Activated CD4-positive, alpha-beta memory T cell treated with anti-CD3 and anti-CD28 coated beads for 36 hours (primary cell): ENCODE measurements at regions not wholly inside any gene's neighbourhood (a gene's known extent, or its start where the extent isn't known, plus 50 kb on each side); places are given as distances from the start of the nearest gene placed in this dataset.
A peak's percentile ranks its signal among the peaks of the same experiment; 100 is the strongest.
"Not testable (repeated sequence)": the region's sequence is repeated elsewhere in the genome, so short reads cannot be mapped to it uniquely, and the experiment has no call there.

Experiments used
- CTCF ChIA-PET: fragments of 350-600 bp; sonication (Branson Sonifier 250); formaldehyde crosslinking; loops from one replicate; lab custom pipeline; 2021; ENCODE audit warnings: antibody characterized with exemption, inconsistent platforms; lab: Charles Lee
- POLR2A ChIA-PET: fragments of 350-600 bp; sonication (Branson Sonifier 250); formaldehyde crosslinking; loops from one replicate; lab custom pipeline; 2021; ENCODE audit warnings: antibody characterized with exemption; lab: Charles Lee
- DNase-seq: peaks from one replicate; pipeline ENCODE4 v3.0.0-alpha.2; 2020
- H3K27ac Mint-ChIP-seq: one replicate; pipeline ENCODE4 v1.8.0; 2021; ENCODE audit warnings: mixed read lengths
- H3K27me3 Mint-ChIP-seq: one replicate; pipeline ENCODE4 v1.8.0; 2021; ENCODE audit warnings: mixed read lengths
- H3K36me3 Mint-ChIP-seq: one replicate; pipeline ENCODE4 v1.8.0; 2021; ENCODE audit warnings: mixed read lengths
- H3K4me1 Mint-ChIP-seq: one replicate; pipeline ENCODE4 v1.8.0; 2021; ENCODE audit warnings: low read depth, mixed read lengths
- H3K4me3 Mint-ChIP-seq: one replicate; pipeline ENCODE4 v1.8.0; 2021; ENCODE audit warnings: mild to moderate bottlenecking, mixed read lengths
- H3K9me3 Mint-ChIP-seq: one replicate; pipeline ENCODE4 v1.8.0; 2021; ENCODE audit warnings: mixed read lengths
- intact Hi-C: fragments of 100-400 bp; cut with micrococcal nuclease; formaldehyde crosslinking; loops from one replicate; pipeline ENCODE4 v1.15.1; 2023

DNA sequence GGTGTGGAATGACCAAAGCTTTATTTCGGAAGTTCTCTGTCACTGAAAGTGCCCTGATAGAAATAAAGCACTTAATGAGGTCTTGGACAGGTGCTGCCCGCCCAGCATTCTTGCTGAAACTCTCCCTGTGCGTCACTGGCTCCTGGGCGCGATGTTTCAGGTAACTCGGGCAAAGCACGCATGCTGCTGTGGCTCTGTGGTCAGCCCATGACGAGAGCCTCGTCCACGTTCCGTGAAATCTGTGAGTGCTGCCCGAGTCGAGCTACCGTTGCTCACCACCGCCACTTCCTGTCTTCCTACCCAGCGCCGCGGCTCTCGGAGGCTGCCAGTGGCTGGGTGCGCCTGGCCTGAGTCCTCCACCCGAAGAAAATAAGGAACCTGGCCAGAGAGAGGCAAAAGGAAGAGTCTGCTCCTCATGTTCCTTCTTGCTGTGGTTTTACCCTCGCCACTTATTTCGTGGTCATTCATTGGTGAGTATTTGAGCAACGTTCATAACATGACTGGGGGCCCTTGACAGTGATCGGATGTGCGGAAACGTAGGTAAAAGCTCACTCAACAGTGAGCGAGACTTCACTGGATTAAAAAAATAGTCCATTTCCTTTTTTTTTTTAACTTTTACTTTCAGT, 95.5 kb downstream of the MAP3K8 start:
- peaks cover 60% of the 10 kb centered on the region for H3K4me1 Mint-ChIP-seq
- peak; percentile 90 for DNase-seq
- H3K27ac Mint-ChIP-seq = peak overlapping the region; percentile 93
- intact Hi-C loops = loop anchor here (1.0 to 5.0 kb wide), 5 partner anchors 19 to 173 kb away; no protein-coding TSS in a partner anchor
- H3K27me3 Mint-ChIP-seq = no peaks in the 10 kb centered on the region
- ChIA-PET POLR2A (interaction anchor here (0.5 to 1.8 kb wide), 8 partner anchors 64 to 237 kb away, joined by 3 to 20 read pairs (median 4); partner anchors contain the start of gene MAP3K8), CTCF (interaction anchor here (1.0 to 2.1 kb wide), 4 partner anchors 62 to 170 kb away, joined by 4 to 8 read pairs (median 5); no protein-coding TSS in a partner anchor)
- no peaks in the 10 kb centered on the region for H3K36me3 Mint-ChIP-seq
- H3K9me3 Mint-ChIP-seq = no peaks in the 10 kb centered on the region
- peak overlapping the region; percentile 76 for H3K4me3 Mint-ChIP-seq

DNA sequence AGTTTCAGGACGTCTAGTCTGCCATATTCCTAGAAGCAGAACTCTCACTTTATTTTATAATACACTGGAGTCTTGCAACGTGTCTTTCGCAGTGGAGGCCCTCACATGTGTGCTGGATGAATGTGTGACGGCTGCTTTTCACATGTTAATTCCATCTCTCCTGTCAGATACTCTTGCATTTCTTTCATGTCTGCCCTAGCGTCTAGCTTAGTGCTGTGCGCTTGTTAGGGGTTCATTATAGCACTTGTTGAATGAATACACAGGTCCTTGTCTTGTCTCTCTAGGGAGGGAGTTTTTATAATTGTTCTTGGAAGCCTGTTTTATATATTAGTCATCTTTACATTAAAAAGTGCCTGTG, 94.4 kb downstream of the MAP3K8 start:
- no peaks in the 10 kb centered on the region for H3K36me3 Mint-ChIP-seq
- peaks cover 61% of the 10 kb centered on the region for H3K4me1 Mint-ChIP-seq
- intact Hi-C loops = loop anchor here (2.0 to 5.0 kb wide), 3 partner anchors 18 to 174 kb away; no protein-coding TSS in a partner anchor
- no peak for DNase-seq
- ChIA-PET POLR2A (interaction anchor here (0.6 to 1.6 kb wide), 3 partner anchors 16 to 95 kb away, joined by 3 to 13 read pairs (median 4); no protein-coding TSS in a partner anchor), CTCF (interaction anchor here (0.7 to 1.4 kb wide), 4 partner anchors 114 to 169 kb away, joined by 3 to 4 read pairs (median 3); no protein-coding TSS in a partner anchor)
- peak overlapping the region; percentile 42 for H3K27ac Mint-ChIP-seq
- no peaks in the 10 kb centered on the region for H3K9me3 Mint-ChIP-seq
- peak overlapping the region; percentile 6 for H3K4me3 Mint-ChIP-seq
- H3K27me3 Mint-ChIP-seq = no peaks in the 10 kb centered on the region

DNA sequence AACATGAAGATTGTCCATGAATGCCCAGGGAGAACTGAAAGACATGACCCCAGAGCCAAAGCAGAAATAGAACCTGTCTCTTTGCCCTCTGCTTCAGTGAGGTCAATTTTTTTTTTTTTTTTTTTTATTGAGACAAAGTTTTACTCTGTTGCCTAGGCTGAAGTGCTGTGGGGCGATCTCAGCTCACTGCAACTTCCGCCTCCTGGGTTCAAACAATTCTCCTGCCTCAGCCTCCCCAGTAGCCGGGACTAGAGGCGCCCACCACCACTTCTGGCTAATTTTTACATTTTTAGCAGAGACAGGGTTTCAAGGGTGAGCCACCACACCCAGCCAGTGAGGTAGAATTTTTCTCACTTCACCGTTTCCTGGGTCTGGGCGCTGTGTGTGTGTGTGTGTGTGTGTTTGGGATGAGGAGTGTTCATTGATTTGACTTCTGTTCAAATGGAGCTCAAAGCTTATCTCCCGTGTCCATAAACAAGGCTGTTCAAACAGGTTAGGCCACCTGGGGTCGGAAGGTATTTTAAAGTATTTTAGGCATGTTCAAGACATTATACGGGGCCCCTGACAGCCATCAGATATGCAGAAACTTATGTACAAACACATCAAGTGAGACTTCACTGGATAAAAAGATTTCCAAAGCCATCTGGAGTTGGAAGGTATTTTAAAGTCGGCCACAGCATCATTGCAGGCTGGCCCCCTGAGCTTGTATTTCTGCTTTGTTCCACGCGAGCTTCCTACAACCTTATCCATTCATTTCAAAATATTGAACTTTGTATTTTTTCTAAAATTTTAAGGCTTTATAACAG, 93.8 kb downstream of the MAP3K8 start:
- intact Hi-C loops = loop anchor here (2.0 to 5.0 kb wide), 3 partner anchors 17 to 174 kb away; no protein-coding TSS in a partner anchor
- POLR2A ChIA-PET = interaction anchor here (0.6 kb wide), 2 partner anchors 15 to 91 kb away, joined by 3 to 4 read pairs; no protein-coding TSS in a partner anchor
- no peaks in the 10 kb centered on the region for H3K27me3 Mint-ChIP-seq

DNA sequence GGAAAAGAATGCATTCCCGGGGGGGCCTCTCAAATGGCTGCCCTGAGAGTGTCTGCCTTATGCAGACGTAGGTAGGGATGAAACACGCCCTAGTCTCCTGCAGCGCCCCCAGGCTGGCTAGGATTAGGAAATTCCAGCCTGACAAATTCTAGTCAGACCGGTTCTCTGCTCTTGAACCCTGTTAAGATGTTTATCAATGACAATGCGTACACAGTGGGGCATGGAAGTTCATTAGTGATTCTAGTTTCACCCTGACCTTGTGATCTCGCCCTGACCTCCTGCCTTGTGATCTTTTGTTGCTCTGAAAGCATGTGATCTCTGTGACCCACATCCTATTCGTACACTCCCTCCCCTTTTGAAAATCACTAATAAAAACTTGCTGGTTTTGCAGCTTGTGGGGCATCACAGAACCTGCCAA, 88.7 kb downstream of the MAP3K8 start:
- CTCF ChIA-PET = interaction anchor here (1.4 kb wide), 1 partner anchor 14 kb away, joined by 3 read pairs; no protein-coding TSS in a partner anchor
- H3K27ac Mint-ChIP-seq, H3K4me3 Mint-ChIP-seq, H3K36me3 Mint-ChIP-seq, DNase-seq, POLR2A ChIA-PET, intact Hi-C loops, H3K9me3 Mint-ChIP-seq, H3K27me3 Mint-ChIP-seq: not testable (repeated sequence)
- peaks cover 33% of the 10 kb centered on the region for H3K4me1 Mint-ChIP-seq

More for the DNA sequence above, 93.8 kb downstream of the MAP3K8 start:
- peak overlapping the region; percentile 64 for H3K27ac Mint-ChIP-seq
- DNase-seq = peak; percentile 27
- H3K9me3 Mint-ChIP-seq = no peaks in the 10 kb centered on the region
- H3K4me3 Mint-ChIP-seq = no peak overlapping the region
- H3K36me3 Mint-ChIP-seq = no peaks in the 10 kb centered on the region
- CTCF ChIA-PET = interaction anchor here (0.7 to 1.4 kb wide), 5 partner anchors 11 to 168 kb away, joined by 3 to 4 read pairs (median 3); no protein-coding TSS in a partner anchor
- peaks cover 67% of the 10 kb centered on the region for H3K4me1 Mint-ChIP-seq

DNA sequence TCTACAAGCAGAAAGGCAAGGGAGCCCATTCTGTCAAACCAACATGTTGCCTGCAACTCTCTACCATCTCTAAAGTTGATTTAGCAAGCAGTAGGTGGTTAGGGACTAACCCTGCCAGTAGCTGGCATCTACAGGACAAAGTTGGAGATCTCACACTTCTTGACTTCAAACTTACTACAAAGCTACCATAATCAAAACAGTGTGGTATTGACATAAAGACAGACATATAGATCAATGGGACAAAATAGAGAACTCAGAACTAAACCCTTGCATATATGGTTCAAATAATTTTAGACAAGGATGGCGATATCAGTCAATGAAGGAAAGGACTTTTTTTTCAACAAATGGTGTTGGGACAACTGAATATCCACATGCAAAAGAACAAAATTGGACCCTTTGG, 84.9 kb downstream of the MAP3K8 start:
- H3K4me1 Mint-ChIP-seq = peaks cover 9% of the 10 kb centered on the region
- no peak overlapping the region for H3K4me3 Mint-ChIP-seq
- no peaks in the 10 kb centered on the region for H3K36me3 Mint-ChIP-seq
- intact Hi-C loops = no loop called here
- H3K27ac Mint-ChIP-seq = no peak overlapping the region
- ChIA-PET CTCF (no interaction called here), POLR2A (no interaction called here)
- H3K27me3 Mint-ChIP-seq = no peaks in the 10 kb centered on the region
- H3K9me3 Mint-ChIP-seq = peaks cover 7% of the 10 kb centered on the region
- DNase-seq = no peak
